ENCODE measurements at regions not wholly inside any gene's neighbourhood (a gene's known extent, or its start where the extent isn't known, plus 50 kb on each side); places are given as distances from the start of the nearest gene placed in this dataset.

GRCh38 chr13:110055089-110055488, 251.9 kb downstream of the COL4A1 start:
- TF ChIP-seq, protein P1, sequence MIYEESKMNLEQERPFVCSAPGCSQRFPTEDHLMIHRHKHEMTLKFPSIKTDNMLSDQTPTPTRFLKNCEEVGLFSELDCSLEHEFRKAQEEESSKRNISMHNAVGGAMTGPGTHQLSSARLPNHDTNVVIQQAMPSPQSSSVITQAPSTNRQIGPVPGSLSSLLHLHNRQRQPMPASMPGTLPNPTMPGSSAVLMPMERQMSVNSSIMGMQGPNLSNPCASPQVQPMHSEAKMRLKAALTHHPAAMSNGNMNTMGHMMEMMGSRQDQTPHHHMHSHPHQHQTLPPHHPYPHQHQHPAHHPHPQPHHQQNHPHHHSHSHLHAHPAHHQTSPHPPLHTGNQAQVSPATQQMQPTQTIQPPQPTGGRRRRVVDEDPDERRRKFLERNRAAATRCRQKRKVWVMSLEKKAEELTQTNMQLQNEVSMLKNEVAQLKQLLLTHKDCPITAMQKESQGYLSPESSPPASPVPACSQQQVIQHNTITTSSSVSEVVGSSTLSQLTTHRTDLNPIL (CRISPR knock-in tag; IDR thresholded peaks at IDR 0.05; ENCODE audit: low read depth): no peak
- no peak for ATAC-seq

- ATAC-seq: no peak
- no peak for TF ChIP-seq ZNF565 (CRISPR knock-in tag; conservative IDR thresholded peaks at IDR 0.05; ENCODE audit: low read depth)
- no peak for TF ChIP-seq CSRNP3 (CRISPR knock-in tag; IDR thresholded peaks at IDR 0.05)
- TF ChIP-seq, protein P1 (CRISPR knock-in tag; IDR thresholded peaks at IDR 0.05; ENCODE audit: low read depth): no peak
- no peak for TF ChIP-seq ZNF8 (CRISPR knock-in tag; IDR thresholded peaks at IDR 0.05)
- TF ChIP-seq OSR1 (CRISPR knock-in tag; IDR thresholded peaks at IDR 0.05): no peak
- no peak for TF ChIP-seq ESRRG (CRISPR knock-in tag; IDR thresholded peaks at IDR 0.05)
- no peak for TF ChIP-seq GLIS3 (CRISPR knock-in tag; IDR thresholded peaks at IDR 0.05)
- no peak for TF ChIP-seq TOX (CRISPR knock-in tag; IDR thresholded peaks at IDR 0.05; ENCODE audit: borderline replicate concordance)
- no peak for TF ChIP-seq ARNTL (CRISPR knock-in tag; IDR thresholded peaks at IDR 0.05; ENCODE audit: borderline replicate concordance, low read depth)
- no peak for TF ChIP-seq SNAI2 (CRISPR knock-in tag; IDR thresholded peaks at IDR 0.05)
- no peak for TF ChIP-seq RARB (CRISPR knock-in tag; IDR thresholded peaks at IDR 0.05)
- no peak for TF ChIP-seq ZNF70 (CRISPR knock-in tag; IDR thresholded peaks at IDR 0.05)
- no peak for TF ChIP-seq BACH2 (CRISPR knock-in tag; IDR thresholded peaks at IDR 0.05; ENCODE audit: borderline replicate concordance)
- TF ChIP-seq, protein P2, sequence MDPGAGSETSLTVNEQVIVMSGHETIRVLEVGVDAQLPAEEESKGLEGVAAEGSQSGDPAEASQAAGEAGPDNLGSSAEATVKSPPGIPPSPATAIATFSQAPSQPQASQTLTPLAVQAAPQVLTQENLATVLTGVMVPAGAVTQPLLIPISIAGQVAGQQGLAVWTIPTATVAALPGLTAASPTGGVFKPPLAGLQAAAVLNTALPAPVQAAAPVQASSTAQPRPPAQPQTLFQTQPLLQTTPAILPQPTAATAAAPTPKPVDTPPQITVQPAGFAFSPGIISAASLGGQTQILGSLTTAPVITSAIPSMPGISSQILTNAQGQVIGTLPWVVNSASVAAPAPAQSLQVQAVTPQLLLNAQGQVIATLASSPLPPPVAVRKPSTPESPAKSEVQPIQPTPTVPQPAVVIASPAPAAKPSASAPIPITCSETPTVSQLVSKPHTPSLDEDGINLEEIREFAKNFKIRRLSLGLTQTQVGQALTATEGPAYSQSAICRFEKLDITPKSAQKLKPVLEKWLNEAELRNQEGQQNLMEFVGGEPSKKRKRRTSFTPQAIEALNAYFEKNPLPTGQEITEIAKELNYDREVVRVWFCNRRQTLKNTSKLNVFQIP (CRISPR knock-in tag; IDR thresholded peaks at IDR 0.05; ENCODE audit: borderline replicate concordance, low read depth): no peak
- TF ChIP-seq ISL1 (CRISPR knock-in tag; IDR thresholded peaks at IDR 0.05): no peak
- TF ChIP-seq ZFP3 (CRISPR knock-in tag; IDR thresholded peaks at IDR 0.05): no peak
- TF ChIP-seq PPARA (CRISPR knock-in tag; IDR thresholded peaks at IDR 0.05; ENCODE audit: borderline replicate concordance): no peak
Observed at GRCh38 chr13:110054041-110054440, 252.9 kb downstream of the COL4A1 start.

DNA sequence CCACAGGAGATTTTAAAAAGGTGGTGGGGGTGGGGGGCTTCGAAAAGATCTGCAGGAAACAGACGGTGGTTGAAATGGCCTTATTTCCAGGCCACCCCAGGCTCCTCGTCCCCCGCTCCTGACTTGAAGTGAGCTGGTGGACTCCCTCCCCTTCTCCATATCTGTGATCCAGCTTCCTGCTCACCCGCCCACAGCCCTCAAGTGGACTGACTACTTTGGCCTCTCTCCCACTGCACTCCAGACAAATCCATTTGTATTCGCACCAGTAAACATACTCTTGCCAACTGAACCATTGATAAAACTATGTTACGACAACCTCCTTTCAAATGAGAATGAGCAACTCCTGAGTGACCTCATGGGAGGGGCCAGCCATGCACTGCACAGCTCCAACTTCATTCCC, 259.5 kb downstream of the COL4A1 start:
- ATAC-seq: no peak
- TF ChIP-seq ZFP30 (CRISPR knock-in tag; IDR thresholded peaks at IDR 0.05) (no peak), ZC3H10 (CRISPR knock-in tag; IDR thresholded peaks at IDR 0.05) (no peak), ESRRG (CRISPR knock-in tag; IDR thresholded peaks at IDR 0.05) (no peak), ZFP3 (CRISPR knock-in tag; IDR thresholded peaks at IDR 0.05) (no peak), ZNF70 (CRISPR knock-in tag; IDR thresholded peaks at IDR 0.05) (no peak), ARNTL (CRISPR knock-in tag; IDR thresholded peaks at IDR 0.05; ENCODE audit: borderline replicate concordance, low read depth) (no peak)

DNA sequence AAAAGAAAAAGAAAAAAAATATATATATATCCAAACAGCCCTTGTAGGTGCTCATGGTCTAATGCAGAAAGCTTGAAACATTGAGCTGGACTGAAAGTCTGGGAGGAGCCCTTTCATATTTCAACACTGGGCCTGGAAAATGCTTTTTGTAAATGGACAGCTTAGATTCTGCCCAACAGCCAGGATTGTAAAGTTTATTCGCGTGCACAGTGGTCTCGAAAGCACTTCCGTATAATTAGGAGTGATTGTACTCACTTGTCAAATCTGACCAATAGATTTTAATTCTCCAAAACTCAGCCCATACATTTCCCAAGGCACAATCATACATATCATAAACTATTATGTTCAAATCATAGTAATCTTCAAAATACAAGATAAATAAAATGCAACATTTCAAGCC, 260.1 kb downstream of the COL4A1 start:
- no peak for ATAC-seq
- TF ChIP-seq, protein P2 (CRISPR knock-in tag; IDR thresholded peaks at IDR 0.05; ENCODE audit: borderline replicate concordance, low read depth): no peak

GRCh38 chr13:110045919-110046318, 259.5 kb upstream of the IRS2 start:
- TF ChIP-seq TSHZ2 (CRISPR knock-in tag; IDR thresholded peaks at IDR 0.05): no peak
- TF ChIP-seq RARB (CRISPR knock-in tag; IDR thresholded peaks at IDR 0.05): no peak
- TF ChIP-seq ZC3H10 (CRISPR knock-in tag; IDR thresholded peaks at IDR 0.05): no peak
- no peak for TF ChIP-seq CSRNP3 (CRISPR knock-in tag; IDR thresholded peaks at IDR 0.05)
- TF ChIP-seq, protein P1 (CRISPR knock-in tag; IDR thresholded peaks at IDR 0.05; ENCODE audit: low read depth): no peak
- TF ChIP-seq SNAI2 (CRISPR knock-in tag; IDR thresholded peaks at IDR 0.05): no peak
- TF ChIP-seq BACH2 (CRISPR knock-in tag; IDR thresholded peaks at IDR 0.05; ENCODE audit: borderline replicate concordance): no peak
- TF ChIP-seq TOX (CRISPR knock-in tag; IDR thresholded peaks at IDR 0.05; ENCODE audit: borderline replicate concordance): no peak
- no peak for TF ChIP-seq ZNF565 (CRISPR knock-in tag; conservative IDR thresholded peaks at IDR 0.05; ENCODE audit: low read depth)
- no peak for TF ChIP-seq ZNF8 (CRISPR knock-in tag; IDR thresholded peaks at IDR 0.05)
- no peak for ATAC-seq
